ENCODE measurements at regions not wholly inside any gene's neighbourhood (a gene's known extent, or its start where the extent isn't known, plus 50 kb on each side); places are given as distances from the start of the nearest gene placed in this dataset.

DNA sequence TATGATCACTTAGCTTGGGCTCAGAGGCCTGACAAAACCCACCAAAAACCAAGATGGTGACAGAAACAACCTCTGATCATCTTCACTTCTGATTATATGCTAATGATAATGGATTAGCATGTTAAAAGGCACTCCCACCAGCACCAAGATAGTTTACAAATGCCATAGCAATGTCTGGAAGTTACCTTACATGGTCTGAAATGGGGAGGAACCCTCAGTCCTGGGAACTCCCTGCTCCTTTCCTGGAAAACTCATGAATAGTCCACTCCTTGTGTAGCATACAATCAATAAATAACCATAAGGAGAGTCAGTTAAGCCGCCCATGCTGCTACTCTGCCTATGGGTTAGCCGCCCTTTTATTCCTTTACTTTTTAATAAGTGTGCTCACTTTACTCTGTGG, 120.0 kb upstream of the HS3ST4 start:
- H3K56ac ChIP-seq (replicated peaks; ENCODE audit: insufficient read length, low read depth, low read length), result no peak overlapping the region
- H2BK12ac ChIP-seq (ENCODE audit: low read depth, low read length), result no peak overlapping the region
- H2BK5ac ChIP-seq (ENCODE audit: low read depth, low read length), result no peak overlapping the region
- H4K91ac ChIP-seq (replicated peaks; ENCODE audit: insufficient read length, low read length), result no peak overlapping the region
- H3K4me2 ChIP-seq (ENCODE audit: insufficient read depth in 1 of 2, low read depth in 2 of 2, low read length in 2 of 2), result no peak overlapping the region
- no peak overlapping the region for H2AK5ac ChIP-seq (ENCODE audit: low read depth, low read length)
- no peak overlapping the region for H3K18ac ChIP-seq (ENCODE audit: extremely low read depth, low read length)
- H3K36me3 ChIP-seq (ENCODE audit: control insufficient read depth in 2 of 4, insufficient read depth in 4 of 4, low read length in 3 of 4), result no peaks in the 10 kb centered on the region
- no peaks in the 10 kb centered on the region for H3K79me1 ChIP-seq (ENCODE audit: low read depth, low read length)
- no peak overlapping the region for H2BK15ac ChIP-seq (ENCODE audit: low read length)
- H3K27ac ChIP-seq (ENCODE audit: low read depth, low read length), result no peak overlapping the region
- no peak overlapping the region for H3K9ac ChIP-seq (replicated peaks in 1 of 4; ENCODE audit: extremely low read depth in 1 of 4, low read depth in 3 of 4, low read length in 3 of 4)
- TF ChIP-seq CBX8 (IDR thresholded peaks at IDR 0.05; ENCODE audit: borderline replicate concordance, low read depth, low read length), result no peak
- no peak for TF ChIP-seq EP300 (IDR thresholded peaks at IDR 0.05; ENCODE audit: borderline replicate concordance in 1 of 2, low read depth in 2 of 2, low read length in 2 of 2)
- TF ChIP-seq BACH1 (IDR thresholded peaks at IDR 0.05; ENCODE audit: low read length), result no peak
- no peak for TF ChIP-seq TAF1 (IDR thresholded peaks at IDR 0.05; ENCODE audit: low read depth, low read length)
- TF ChIP-seq GABPA (IDR thresholded peaks at IDR 0.05; ENCODE audit: borderline replicate concordance, insufficient read depth, low read length), result no peak
- TF ChIP-seq CHD2 (IDR thresholded peaks at IDR 0.05; ENCODE audit: low read length), result no peak
- no peak for TF ChIP-seq SIX5 (IDR thresholded peaks at IDR 0.05; ENCODE audit: low read depth, low read length)
- no peak for TF ChIP-seq HDAC6 (IDR thresholded peaks at IDR 0.05; ENCODE audit: low read depth, low read length)
- no peak for TF ChIP-seq SP2 (IDR thresholded peaks at IDR 0.05; ENCODE audit: low read length)
- TF ChIP-seq NANOG (IDR thresholded peaks at IDR 0.05; ENCODE audit: insufficient read depth, low read depth, low read length, poor library complexity, severe bottlenecking), result no peak
- TF ChIP-seq POLR2AphosphoS5 (IDR thresholded peaks at IDR 0.05; ENCODE audit: low read depth, low read length), result no peak
- no peak overlapping the region for H2AFZ ChIP-seq (ENCODE audit: low read length)
- H3K4ac ChIP-seq (replicated peaks; ENCODE audit: insufficient read length, low read depth, low read length), result no peak overlapping the region
- H3K23ac ChIP-seq (ENCODE audit: insufficient read length), result no peak overlapping the region
- H3K14ac ChIP-seq (ENCODE audit: insufficient read length), result no peak overlapping the region
- no peak overlapping the region for H4K8ac ChIP-seq (ENCODE audit: extremely low read depth, insufficient read depth, low read length)
- no peak overlapping the region for H2BK20ac ChIP-seq (ENCODE audit: low read length)
- no peak overlapping the region for H2BK120ac ChIP-seq (replicated peaks; ENCODE audit: low read depth, low read length)
- FAIRE-seq (no peak), DNase-seq (ENCODE audit: low read depth in 1 of 2, low spot score in 2 of 2) (no peak)
- H3K4me3 ChIP-seq (ENCODE audit: extremely low read depth in 1 of 4, insufficient read depth in 2 of 4, low read depth in 3 of 4, low read length in 4 of 4), result no peak overlapping the region
- 83% methylated on average over 2 of the region's 2 CpGs; no CpG with 5 or more reads in 1 of the 2 experiments for WGBS, 2 experiments (ENCODE audit: extremely low coverage in 1 of 2, insufficient coverage in 1 of 2, insufficient read length in 1 of 2, insufficient replicate concordance in 2 of 2, low coverage in 1 of 2, low lambda C conversion rate in 2 of 2, missing lambda C conversion rate in 1 of 2)
- no peaks in the 10 kb centered on the region for H4K20me1 ChIP-seq (replicated peaks in 1 of 2; ENCODE audit: control insufficient read depth in 1 of 2, insufficient read depth in 2 of 2, low read length in 2 of 2)
- H3K4me1 ChIP-seq (replicated peaks in 1 of 4; ENCODE audit: control insufficient read depth in 3 of 4, insufficient read depth in 4 of 4, low read length in 3 of 4), result peaks cover 0 to 4% (median 1%) of the 10 kb centered on the region in 4 experiments; a peak in 2 of 7 replicates
- H3K27me3 ChIP-seq (replicated peaks in 1 of 4; ENCODE audit: control insufficient read depth in 3 of 4, extremely low read depth in 1 of 4, insufficient read depth in 3 of 4, low read length in 3 of 4), result no peaks in the 10 kb centered on the region
- H4K5ac ChIP-seq (ENCODE audit: insufficient read length, low read depth, low read length), result no peak overlapping the region
- POLR2A ChIA-PET (ENCODE audit: partially characterized antibody), result no interaction called here
- peaks cover 0 to 9% of the 10 kb centered on the region in 2 experiments; a peak in 1 of 4 replicates for H3K9me3 ChIP-seq (ENCODE audit: insufficient read depth in 2 of 2, low read depth in 1 of 2, low read length in 1 of 2)
- H3K79me2 ChIP-seq (ENCODE audit: control insufficient read depth in 1 of 2, insufficient read depth in 2 of 2, low read length in 2 of 2), result no peaks in the 10 kb centered on the region
- CTCF ChIA-PET (ENCODE audit: partially characterized antibody), result no interaction called here
- H3K23me2 ChIP-seq (ENCODE audit: low read depth, low read length), result no peaks in the 10 kb centered on the region

Data from H1 (cell line).